Stimulated activated CD4-positive, alpha-beta T cell treated with anti-CD3 and anti-CD28 coated beads, Interleukin-1b, Interleukin-23, amount 100 ng/mL, for 4 hours (primary cell): ENCODE measurements at regions not wholly inside any gene's neighbourhood (a gene's known extent, or its start where the extent isn't known, plus 50 kb on each side); places are given as distances from the start of the nearest gene placed in this dataset.

Source experiments
- DNase-seq, 2 donors: peaks; one replicate each; pipeline ENCODE4 v3.0.0-alpha.2; 2020; ENCODE audit warnings: low read depth in 2 of 2

DNA sequence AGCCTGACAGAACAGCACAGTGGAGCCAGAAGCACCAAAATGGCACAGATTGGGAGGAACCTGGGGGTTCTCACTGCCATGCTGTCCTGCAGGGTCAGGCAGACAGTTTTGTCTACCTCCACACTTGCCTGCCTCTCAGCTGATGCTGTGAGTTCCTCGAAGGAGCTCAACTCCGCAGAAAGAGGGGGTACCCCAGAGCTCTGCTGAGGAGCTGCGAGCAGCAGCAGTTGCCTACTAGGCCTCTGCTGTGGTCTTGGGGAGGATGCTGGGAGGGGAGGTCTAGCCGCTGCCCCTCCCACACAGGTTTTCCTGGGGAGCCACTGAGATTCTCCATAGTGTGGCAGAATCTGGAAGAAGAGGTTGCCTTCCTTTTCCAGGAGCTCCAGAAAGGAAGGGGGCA lies 192.5 kb downstream of the FOXD2 start:
- no peak for DNase-seq

GRCh38 chr1:47631411-47631995 lies 193.7 kb downstream of the FOXD2 start:
- DNase-seq, result no peak

- no peak for DNase-seq
These were observed 197.3 kb downstream of the FOXD2 start for GRCh38 chr1:47635111-47635510.

GRCh38 chr1:47635597-47635996 lies 197.8 kb downstream of the FOXD2 start:
- DNase-seq, result no peak

- no peak for DNase-seq
These were observed 199.4 kb downstream of the FOXD2 start for GRCh38 chr1:47637111-47637685.

DNA sequence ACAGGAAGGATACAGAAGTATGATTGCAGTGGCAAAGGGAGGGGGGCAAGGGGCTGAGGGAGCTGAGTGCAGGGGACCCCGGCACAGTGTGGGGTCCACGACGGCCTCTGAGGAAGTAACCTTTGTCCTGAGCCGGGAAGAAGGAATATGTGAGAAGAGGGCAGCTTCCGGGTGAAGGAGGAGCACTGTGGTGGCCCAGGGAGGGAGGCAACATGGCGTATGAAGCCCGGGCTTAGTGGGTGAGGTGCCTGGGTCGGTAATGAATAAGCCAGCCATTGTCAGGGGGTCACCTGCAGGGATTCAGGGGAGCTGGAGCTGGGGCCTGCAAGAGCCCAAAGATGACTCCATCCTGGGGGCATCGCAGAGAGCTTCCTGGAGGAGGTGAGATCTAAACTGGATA lies 200.4 kb downstream of the FOXD2 start:
- no peak for DNase-seq

GRCh38 chr1:47638713-47639112 lies 200.9 kb downstream of the FOXD2 start:
- DNase-seq, result no peak

DNA sequence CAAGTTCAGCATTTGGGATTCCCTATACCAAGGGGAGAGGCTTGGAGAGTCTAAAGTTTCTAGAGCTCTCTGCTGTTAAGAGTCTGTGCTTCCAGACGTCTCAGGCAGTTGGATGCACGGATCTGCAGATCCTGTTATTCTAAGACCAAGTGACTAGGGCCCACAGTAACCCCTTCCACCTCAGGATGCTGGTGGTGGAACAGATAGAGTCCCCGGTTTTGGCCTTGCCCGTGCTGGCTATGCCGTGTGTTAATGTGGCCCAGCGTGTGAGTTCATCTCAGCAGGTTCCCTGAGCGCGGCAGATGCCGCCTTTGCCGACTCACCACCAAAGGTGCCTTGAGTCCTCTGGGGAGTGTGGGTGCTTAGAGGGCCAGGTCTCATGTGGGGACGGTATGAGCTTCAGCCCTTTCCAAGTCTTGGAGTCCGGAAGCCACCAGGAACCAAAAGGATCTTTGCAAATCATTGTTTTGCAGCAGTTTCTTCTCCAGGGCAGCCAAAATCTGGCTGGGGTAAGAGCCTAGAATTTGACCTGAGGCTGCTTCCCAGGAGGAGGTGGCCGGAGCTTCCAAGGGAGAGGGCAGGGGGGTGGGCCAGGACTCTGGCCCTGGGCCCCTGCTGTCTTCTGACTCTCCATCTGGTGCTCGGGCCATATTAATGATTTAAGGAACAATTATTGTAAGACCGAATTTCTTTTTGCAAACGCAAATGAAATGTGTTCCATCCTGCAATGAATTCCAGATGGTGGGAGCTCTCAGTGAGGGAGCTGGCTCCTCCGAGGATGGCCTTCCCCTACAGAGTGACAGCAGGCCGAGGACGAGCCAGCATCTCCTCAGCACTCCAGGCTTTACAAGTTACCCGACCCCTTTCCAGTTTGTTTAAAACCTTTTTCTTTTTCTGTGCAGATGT lies 205.7 kb downstream of the FOXD2 start:
- DNase-seq, result no peak

- DNase-seq, result no peak
These were observed 206.3 kb downstream of the FOXD2 start for GRCh38 chr1:47644212-47644573.

- DNase-seq, result no peak
These were observed 207.3 kb downstream of the FOXD2 start for GRCh38 chr1:47645151-47645550.

DNA sequence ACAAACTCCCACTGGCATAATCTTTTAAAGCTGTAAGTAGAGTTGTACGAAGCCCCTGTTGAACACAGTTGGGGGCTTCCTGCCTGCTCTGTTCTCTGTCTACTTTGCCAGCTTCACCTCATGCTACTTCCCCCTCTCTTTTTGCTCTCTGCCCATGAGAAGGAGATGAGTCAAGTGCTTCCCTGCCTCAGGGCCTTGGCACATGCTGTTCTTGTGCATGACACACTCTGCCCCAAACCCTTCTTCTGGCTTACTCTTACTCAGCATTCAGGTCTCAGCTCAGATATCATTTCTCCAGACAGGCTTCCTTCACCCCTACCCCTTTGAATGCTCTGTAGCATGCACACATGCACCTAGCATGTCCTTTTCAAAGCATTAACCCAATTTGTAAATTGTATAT lies 208.8 kb downstream of the FOXD2 start:
- DNase-seq, result no peak

- DNase-seq, result no peak
These were observed 209.5 kb downstream of the FOXD2 start for GRCh38 chr1:47647327-47647845.

GRCh38 chr1:47650205-47650604 lies 212.4 kb downstream of the FOXD2 start:
- DNase-seq, result no peak

GRCh38 chr1:47650611-47651010 lies 212.8 kb downstream of the FOXD2 start:
- no peak for DNase-seq

- DNase-seq, result no peak
These were observed 213.7 kb downstream of the FOXD2 start for GRCh38 chr1:47651311-47652089.

DNA sequence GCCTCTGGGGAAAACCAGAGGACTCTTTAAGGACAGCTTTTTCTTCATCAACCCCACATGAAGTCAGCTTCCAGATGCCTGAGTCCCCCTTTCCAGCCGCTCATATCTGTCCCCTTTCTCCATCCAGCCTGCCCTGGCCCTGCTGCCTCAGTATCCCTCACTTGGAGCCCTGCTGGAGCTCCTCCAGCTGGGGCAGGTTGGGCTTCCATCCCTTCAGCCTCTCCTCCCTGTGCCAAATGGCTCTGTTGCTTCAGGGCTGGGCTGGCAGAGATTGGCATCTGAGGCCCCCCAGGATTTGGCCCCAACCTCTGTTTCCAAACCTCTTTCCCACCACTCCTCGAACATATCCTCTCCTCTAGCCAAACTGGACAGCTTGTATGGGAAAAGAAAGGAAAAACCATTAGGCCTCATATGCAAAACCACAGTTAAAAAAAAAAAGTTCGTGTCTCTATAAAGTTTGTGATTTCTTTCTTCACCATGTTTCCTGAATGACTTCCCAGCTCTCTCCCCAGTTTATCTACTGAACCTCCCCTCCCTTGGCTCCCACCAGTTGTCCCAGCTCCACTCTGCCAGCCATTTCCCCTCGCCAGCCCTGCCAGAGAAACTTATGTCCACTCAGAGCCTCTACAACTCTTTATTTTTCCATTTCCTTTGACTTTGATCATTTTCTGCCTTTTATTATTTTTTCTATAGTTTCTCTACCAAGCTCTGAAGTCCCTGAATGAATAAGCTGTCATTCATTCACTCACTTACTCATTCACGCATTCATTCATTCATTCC lies 217.9 kb downstream of the FOXD2 start:
- DNase-seq, result no peak

DNA sequence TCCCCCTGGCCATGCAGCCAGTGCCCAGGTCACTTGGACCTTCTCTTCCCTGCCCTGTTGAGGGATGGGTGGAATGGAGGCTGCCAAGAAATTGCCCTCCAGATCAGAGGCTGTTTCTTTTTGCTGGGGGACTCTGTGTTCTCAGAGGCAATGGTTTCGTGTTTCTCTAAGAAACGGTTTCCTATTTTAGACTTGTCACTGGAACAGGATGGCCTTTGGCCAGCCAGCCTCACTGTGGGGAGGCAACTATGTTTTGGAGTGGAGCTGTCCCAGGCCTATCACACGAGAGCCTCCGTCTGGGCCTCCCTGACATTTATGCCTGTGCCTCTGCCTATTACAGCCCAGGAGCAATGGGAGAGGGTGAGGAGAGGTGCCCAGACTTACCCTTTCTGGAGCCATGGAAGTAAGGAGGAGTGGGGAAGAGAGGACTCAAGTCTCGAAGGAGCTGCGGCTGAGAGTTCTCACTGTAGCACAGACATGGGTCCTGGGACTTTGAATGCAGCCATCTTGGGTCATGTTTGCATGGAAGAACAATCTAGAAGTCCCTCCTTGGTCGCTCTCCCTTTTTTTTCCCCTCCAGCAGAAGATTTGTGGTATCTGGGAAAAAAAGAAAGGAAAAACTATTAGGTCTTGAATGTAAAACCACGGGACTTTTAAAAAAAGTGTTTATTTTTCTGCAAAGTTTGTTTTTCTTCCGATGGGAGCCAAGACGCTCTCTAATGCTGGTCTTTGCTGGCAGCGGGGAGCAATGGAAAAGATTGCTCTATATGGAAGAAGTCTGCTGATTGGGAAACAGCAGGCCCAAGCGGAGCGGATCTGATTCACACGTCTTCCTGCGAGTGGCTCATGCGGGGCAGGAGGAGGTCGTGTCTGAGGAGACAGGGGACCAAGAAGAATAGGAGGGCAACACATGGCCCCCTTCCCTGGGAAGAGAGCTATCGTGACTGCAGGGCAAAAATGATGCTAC lies 219.2 kb downstream of the FOXD2 start:
- no peak for DNase-seq

DNA sequence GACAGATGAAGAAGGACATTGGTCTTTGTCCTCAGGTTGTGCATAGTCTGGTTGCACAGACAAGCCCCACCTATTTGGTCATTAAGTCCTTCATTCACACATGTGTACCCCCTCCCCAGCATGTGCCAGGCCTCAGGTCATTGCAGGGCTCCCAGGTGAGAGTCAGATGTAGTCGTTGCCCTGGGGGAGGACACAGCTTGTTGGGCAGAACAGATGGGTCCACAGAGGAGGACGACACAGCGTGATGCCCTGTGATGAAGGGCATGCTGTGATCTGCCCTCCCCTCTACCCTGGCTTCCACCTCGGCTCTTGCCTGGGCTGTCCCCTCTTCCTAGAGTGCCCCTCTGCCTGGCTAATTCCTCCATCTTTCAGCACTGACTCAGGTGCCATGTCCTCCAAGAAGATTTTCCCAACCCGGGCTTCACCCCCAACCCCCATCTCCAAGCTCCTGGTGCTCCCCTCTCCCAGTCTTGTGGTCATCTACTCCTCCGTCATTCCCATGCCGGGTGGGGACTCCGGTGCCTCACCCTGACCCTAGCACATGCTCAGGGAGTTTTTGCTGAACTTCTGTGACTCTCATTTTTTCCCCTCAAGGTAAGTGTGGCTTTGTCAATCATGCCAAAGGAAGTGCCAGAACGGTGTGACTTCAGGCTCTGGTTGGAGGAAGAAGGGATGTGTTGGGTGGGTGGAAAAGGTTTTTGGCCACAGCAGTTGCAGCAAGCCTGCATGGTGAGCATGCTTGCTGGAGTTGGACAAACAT lies 220.5 kb downstream of the FOXD2 start:
- no peak for DNase-seq

DNA sequence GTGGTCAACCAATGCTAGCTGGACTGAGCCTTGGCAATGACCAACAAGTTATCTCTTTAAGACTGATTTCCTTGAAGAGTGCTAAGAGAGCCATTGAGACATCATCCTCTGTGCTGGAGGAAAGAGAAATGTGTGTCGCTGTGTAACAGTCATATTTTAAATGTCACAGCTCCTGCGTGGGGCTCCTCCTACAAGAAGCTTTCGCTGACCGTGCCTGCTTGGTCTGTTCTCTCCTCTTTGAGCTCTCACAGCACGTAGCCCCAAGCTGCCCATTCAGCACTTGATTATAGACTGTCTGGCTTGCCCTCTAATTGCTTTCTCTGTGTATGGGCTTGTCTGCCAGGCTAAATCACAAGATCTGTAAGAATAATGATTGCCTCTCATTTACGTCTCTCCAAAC lies 221.3 kb downstream of the FOXD2 start:
- no peak for DNase-seq
